ENCODE measurements at regions not wholly inside any gene's neighbourhood (a gene's known extent, or its start where the extent isn't known, plus 50 kb on each side); places are given as distances from the start of the nearest gene placed in this dataset.
"Not testable (repeated sequence)": the region's sequence is repeated elsewhere in the genome, so short reads cannot be mapped to it uniquely, and the experiment has no call there.

DNA sequence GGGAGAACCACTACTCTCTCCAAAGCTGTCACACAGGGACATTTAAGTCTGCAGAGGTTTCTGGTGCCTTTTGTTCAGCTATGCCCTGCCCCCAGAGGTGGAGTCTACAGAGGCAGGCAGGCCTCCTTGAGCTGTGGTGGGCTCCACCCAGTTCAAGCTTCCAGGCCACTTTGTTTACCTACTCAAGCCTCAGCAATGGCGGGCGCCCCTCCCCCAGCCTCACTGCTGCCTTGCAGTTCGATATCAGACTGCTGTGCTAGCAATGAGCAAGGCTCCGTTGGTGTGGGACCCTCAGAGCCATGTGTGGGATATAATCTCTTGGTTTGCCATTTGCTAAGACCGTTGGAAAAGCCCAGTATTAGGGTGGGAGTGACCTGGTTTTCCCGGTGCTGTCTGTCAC is 87.0 kb downstream of the EBLN1 start:
- TF ChIP-seq, protein P1, sequence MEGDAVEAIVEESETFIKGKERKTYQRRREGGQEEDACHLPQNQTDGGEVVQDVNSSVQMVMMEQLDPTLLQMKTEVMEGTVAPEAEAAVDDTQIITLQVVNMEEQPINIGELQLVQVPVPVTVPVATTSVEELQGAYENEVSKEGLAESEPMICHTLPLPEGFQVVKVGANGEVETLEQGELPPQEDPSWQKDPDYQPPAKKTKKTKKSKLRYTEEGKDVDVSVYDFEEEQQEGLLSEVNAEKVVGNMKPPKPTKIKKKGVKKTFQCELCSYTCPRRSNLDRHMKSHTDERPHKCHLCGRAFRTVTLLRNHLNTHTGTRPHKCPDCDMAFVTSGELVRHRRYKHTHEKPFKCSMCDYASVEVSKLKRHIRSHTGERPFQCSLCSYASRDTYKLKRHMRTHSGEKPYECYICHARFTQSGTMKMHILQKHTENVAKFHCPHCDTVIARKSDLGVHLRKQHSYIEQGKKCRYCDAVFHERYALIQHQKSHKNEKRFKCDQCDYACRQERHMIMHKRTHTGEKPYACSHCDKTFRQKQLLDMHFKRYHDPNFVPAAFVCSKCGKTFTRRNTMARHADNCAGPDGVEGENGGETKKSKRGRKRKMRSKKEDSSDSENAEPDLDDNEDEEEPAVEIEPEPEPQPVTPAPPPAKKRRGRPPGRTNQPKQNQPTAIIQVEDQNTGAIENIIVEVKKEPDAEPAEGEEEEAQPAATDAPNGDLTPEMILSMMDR (IDR thresholded peaks at IDR 0.05) = not testable (repeated sequence)
- not testable (repeated sequence) for TF ChIP-seq POLR2A, EP300, POLR2AphosphoS5 (IDR thresholded peaks at IDR 0.05)
